ENCODE measurements at regions not wholly inside any gene's neighbourhood (a gene's known extent, or its start where the extent isn't known, plus 50 kb on each side); places are given as distances from the start of the nearest gene placed in this dataset.
"Not testable (repeated sequence)": the region's sequence is repeated elsewhere in the genome, so short reads cannot be mapped to it uniquely, and the experiment has no call there.

- DNase-seq: no peak
These were observed 189.6 kb upstream of the PTGFR start for GRCh38 chr1:78301141-78301540.

GRCh38 chr1:78303620-78304019 lies 187.2 kb upstream of the PTGFR start:
- DNase-seq: no peak

- no peak for DNase-seq
These were observed 186.4 kb upstream of the PTGFR start for GRCh38 chr1:78304341-78304740.

- DNase-seq: no peak
These were observed 186.0 kb upstream of the PTGFR start for GRCh38 chr1:78304761-78305160.

DNA sequence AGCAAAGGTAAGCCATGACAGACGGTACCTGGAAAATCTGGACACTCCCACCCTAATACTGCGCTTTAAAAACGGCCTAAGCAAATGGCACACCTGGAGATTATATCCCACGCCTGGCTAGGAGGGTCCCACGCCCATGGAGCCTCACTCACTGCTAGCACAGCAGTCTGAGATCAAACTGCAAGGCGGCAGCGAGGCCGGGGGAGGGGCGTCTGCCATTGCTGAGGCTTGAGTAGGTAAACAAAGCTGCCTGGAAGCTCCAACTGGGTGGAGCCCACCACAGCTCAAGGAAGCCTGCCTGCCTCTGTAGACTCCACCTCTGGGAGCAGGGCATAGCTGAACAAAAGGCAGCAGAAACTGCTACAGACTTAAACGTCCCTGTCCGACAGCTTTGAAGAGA lies 180.5 kb upstream of the PTGFR start:
- not testable (repeated sequence) for DNase-seq

DNA sequence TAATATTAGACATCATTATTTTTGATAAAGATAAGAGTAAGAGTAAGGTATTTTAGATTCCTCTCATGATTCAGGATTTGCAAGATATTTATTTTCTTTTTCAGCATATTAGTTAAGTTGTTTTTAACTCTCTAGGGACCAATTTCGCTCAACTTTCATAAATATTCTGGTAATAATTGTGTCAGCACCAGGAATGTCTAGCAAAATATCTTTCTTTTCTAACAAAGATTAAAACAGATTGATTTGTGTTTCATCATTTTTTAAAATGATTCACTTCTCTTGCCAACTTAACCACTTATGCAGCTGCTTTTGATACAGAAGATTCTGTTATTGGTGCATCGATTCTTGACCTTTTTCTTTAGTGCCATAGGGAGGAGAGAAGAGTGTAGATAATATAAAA lies 172.8 kb upstream of the PTGFR start:
- DNase-seq: no peak

DNA sequence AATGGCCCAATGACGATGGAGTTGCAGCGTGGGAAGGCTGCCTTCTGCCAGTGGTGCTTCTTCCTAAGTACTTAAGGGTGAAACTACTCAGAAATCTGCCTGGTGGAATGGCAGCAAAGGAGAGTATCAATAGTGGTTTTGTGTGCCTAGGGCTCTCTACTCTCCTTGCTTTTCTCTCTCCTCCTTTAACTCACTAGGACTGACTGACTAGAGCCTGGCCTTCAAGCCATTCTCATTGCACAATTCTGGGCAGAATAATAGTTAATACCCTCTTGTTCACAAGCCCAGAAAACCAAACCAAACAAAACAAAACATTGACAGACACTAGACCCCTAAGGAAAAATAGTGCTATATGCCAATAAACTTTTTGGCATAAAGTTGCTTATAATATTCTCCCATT lies 171.2 kb upstream of the PTGFR start:
- DNase-seq: no peak

- no peak for DNase-seq
These were observed 167.7 kb upstream of the PTGFR start for GRCh38 chr1:78322928-78323680.

DNA sequence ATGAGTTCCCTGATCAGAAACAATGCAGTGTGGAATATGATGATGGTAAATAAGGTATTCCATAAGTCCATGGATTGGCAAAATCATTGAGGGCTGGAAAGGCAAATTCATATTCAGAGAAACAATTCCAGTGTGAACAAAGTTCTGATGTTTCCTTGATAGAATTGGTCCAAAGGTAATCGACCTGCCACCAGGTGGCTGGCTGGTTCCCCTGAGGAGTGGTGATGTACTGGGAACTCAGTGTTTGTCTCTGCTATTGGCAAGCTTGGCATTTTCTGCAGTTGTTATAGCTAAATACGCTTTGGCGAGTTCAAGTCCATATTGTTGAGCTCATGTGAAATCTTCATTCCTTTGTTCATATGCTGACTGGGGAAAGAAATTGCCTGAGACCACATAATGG lies 165.5 kb upstream of the PTGFR start:
- DNase-seq: no peak

GRCh38 chr1:78329475-78329874 lies 161.3 kb upstream of the PTGFR start:
- DNase-seq: no peak

DNA sequence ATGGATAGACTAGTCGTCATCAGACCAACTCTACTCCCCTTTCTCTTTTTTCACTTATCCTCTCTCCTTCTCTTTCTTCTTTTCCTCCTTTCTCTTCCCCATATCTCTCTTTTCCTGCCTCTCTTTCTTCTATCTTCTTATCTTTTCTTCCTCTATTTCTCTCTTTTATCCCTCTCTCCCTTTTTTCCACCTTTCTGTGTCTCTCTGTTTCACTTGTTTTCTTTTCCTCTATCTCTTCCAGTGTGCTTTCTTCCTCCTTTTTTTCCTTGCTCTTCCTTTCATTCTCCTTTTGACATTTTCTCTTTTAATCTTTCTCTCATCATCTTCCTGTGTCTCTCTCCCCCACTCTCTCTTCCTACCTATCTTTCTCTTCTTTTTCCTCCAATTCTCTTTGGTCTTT lies 159.0 kb upstream of the PTGFR start:
- DNase-seq: no peak

- DNase-seq: no peak
These were observed 157.3 kb upstream of the PTGFR start for GRCh38 chr1:78333502-78333901.

- no peak for DNase-seq
These were observed 156.7 kb upstream of the PTGFR start for GRCh38 chr1:78334114-78334513.

DNA sequence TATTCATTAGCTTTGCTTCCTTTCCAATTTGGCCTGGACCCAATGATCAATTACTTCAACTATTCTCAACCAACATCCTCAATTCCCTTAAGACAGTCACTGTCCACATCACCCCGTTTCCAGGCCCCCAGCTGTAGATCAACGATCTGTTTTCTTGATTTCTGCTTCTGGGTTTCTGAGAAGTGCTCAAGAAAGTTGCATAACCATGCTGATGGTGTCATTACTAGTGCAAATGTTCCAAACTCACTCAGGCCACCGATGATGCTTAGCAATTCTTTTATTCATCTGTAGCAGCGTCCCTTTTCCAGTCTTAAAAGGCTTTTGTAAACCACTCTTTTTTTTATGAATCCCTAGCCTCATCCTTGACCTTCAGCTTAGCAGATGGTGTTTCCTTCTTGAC lies 155.8 kb upstream of the PTGFR start:
- DNase-seq: no peak

DNA sequence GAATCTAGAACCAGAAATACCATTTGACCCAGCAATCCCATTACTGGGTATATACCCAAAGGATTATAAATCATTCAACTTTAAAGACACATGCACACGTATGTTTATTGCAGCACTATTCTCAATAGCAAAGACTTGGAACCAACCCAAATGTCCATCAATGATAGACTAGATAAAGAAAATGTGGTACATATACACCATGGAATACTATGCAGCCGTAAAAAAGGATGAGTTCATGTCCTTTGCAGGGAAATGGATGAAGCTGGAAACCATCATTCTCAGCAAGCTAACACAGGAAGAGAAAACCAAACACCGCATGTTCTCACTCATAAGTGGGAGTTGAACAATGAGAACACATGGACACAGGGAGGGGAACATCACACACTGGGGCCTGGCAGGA lies 154.0 kb upstream of the PTGFR start:
- not testable (repeated sequence) for DNase-seq

- peak; percentile 15 for DNase-seq
These were observed 151.3 kb upstream of the PTGFR start for GRCh38 chr1:78339490-78339889.

DNA sequence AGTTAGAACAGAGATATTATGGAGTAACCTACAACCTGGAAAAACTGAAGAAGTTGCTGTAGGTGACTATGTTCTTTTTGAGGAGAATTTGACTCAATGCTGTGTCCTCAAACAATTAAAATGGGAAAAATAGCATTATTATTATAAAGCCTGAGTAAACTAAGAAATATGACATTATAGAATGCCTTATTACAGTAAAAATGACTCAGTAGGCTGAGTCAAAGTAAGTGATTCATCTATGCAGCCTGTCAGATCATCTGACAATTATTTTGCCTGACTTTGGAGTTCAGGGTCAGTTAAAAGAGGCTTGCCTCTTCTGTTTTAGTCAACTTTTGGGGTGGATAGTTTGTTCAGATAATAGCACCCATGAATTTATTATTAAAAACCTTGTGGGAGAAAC lies 150.8 kb upstream of the PTGFR start:
- no peak for DNase-seq

DNA sequence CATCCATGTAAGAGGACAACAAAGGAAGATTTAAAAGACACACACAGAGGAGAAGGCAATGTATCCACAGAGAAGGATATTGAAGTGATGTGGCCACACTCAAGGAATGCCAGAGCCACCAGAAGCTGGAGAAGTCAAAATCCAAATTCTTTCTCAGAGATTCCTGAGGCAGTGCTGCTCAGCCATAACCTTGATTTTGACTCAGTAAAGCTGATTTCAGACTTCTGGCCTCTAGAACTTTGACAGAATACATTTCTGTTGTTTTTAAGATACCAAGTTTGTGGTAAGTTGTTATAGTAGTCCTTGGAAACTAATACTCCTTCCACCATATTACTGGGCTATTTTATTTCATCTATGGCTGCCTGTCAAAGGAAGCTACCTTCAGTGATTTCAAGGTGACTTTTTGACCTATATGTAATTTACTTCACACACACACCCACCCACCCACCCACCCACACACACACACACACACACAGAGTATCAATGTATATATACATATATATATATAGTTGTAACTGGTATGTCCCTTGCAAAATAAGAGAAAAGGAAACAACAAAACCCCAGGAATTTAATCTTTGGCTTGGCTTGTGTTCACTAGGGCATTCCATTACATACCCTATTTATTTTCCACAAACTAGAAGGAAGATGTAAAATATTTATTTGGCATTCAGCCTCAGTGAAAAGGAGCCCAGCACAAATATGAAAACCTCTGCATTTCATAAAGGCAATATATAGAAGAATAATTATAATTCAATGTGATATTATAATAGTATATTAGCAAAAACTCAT lies 142.1 kb upstream of the PTGFR start:
- no peak for DNase-seq

GRCh38 chr1:78351551-78352216 lies 139.1 kb upstream of the PTGFR start:
- DNase-seq: no peak

- DNase-seq: no peak
These were observed 135.1 kb upstream of the PTGFR start for GRCh38 chr1:78355656-78356055.

- no peak for DNase-seq
These were observed 132.6 kb upstream of the PTGFR start for GRCh38 chr1:78358165-78358564.

DNA sequence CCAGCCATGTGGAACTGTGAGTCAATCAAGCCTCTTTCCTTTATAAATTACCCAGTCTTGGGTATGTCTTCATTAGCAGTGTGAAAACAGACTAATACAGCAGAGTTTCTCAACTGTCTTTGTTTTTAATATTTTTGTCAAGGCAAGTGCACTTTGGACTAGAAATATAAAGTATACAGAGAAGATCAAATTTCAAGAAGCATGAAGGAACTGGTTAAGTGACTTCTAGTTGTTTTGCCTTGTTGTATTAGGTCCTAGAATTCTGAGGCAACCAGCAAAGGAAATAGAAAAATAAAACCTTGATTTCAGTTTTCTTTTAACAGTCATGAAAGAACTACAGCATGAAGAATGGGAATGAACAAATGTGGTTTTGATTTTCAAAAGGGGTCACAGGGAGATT lies 131.1 kb upstream of the PTGFR start:
- no peak for DNase-seq

DNA sequence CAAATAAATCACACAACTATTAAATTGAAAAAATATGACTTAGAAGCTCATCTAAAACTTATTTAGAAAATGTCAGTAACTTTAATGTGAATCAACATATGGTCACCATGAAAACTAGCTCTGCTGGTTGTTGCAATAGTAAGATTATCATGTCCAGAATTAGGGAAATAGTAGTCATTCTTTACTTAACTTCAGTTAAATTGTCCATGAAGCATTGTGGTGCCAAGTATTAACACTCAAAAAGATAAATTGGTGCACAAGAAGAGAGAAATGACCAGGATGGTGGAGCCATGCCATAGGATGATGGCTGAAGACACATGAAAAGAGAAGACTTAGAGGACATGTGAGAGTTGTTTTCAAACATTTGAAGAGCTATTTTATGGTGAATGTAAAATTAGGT lies 130.2 kb upstream of the PTGFR start:
- no peak for DNase-seq

DNA sequence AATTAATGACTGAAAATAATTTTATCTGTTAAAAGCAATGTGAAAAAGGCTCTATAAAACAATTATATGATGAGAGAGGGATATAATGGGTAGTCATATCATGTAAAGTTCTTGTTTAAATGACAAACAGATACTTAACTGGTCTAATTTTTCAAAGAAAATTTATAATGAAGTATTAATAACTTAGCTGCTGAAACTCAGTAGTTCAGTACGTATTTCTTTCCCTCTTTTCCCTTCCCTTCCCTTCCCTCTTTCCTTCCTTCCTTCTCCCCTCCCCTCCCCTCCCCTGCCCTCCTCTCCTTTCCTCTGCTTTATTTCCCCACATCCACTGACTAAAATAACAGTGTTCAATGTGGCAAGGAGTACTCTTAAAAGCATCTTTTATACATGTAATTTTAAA lies 123.1 kb upstream of the PTGFR start:
- no peak for DNase-seq
